Stimulated activated CD8-positive, alpha-beta memory T cell treated with anti-CD3 and anti-CD28 coated beads, Interleukin-4, amount 100 ng/mL, for 4 hours (primary cell): ENCODE measurements at regions not wholly inside any gene's neighbourhood (a gene's known extent, or its start where the extent isn't known, plus 50 kb on each side); places are given as distances from the start of the nearest gene placed in this dataset.

Source experiments
- DNase-seq, 2 donors: peaks; one replicate each; pipeline ENCODE4 v3.0.0-alpha.2; 2020; ENCODE audit warnings: low read depth in 2 of 2, low spot score in 1 of 2

- DNase-seq = no peak
Observed at GRCh38 chr15:95226835-95227234, 995.5 kb downstream of the MCTP2 start.

GRCh38 chr15:95227235-95227634 lies 995.9 kb downstream of the MCTP2 start:
- no peak for DNase-seq

GRCh38 chr15:95228856-95229555 lies 997.6 kb downstream of the MCTP2 start:
- DNase-seq = no peak

- DNase-seq = no peak
Observed at GRCh38 chr15:95235033-95235432, 1003.7 kb downstream of the MCTP2 start.

- DNase-seq = no peak
Observed at GRCh38 chr15:95247071-95247984, 1016.0 kb downstream of the MCTP2 start.

GRCh38 chr15:95249524-95249923 lies 1018.2 kb downstream of the MCTP2 start:
- DNase-seq = no peak

GRCh38 chr15:95252404-95252803 lies 1021.0 kb downstream of the MCTP2 start:
- DNase-seq = no peak

GRCh38 chr15:95254263-95254662 lies 1022.9 kb downstream of the MCTP2 start:
- DNase-seq = no peak

- peak; percentile 1 to 7 for DNase-seq
Observed at GRCh38 chr15:95259513-95259912, 1028.2 kb downstream of the MCTP2 start.

GRCh38 chr15:95259965-95260364 lies 1028.6 kb downstream of the MCTP2 start:
- DNase-seq = no peak

GRCh38 chr15:95260856-95261255 lies 1029.5 kb downstream of the MCTP2 start:
- no peak for DNase-seq

GRCh38 chr15:95261546-95261945 lies 1030.2 kb downstream of the MCTP2 start:
- DNase-seq = no peak

GRCh38 chr15:95261968-95262367 lies 1030.6 kb downstream of the MCTP2 start:
- DNase-seq = no peak

- no peak for DNase-seq
Observed at GRCh38 chr15:95262866-95263564, 1031.7 kb downstream of the MCTP2 start.

- DNase-seq = no peak
Observed at GRCh38 chr15:95263751-95264150, 1032.4 kb downstream of the MCTP2 start.

GRCh38 chr15:95265419-95265997 lies 1034.1 kb downstream of the MCTP2 start:
- DNase-seq = no peak

- DNase-seq = no peak
Observed at GRCh38 chr15:95266451-95267061, 1035.2 kb downstream of the MCTP2 start.

GRCh38 chr15:95267481-95267880 lies 1036.1 kb downstream of the MCTP2 start:
- DNase-seq = no peak

- no peak for DNase-seq
Observed at GRCh38 chr15:95269242-95270183, 1038.2 kb downstream of the MCTP2 start.

- DNase-seq = no peak
Observed at GRCh38 chr15:95274101-95274500, 1042.7 kb downstream of the MCTP2 start.
